AG09319 (cell line): ENCODE measurements at regions not wholly inside any gene's neighbourhood (a gene's known extent, or its start where the extent isn't known, plus 50 kb on each side); places are given as distances from the start of the nearest gene placed in this dataset.
"Not testable (repeated sequence)": the region's sequence is repeated elsewhere in the genome, so short reads cannot be mapped to it uniquely, and the experiment has no call there.

Source experiments
- DNase-seq: peaks from one replicate; pipeline ENCODE4 v3.0.0-alpha.2; 2010; ENCODE audit warnings: low read depth; ENCODE audit errors: extremely low read depth

GRCh38 chr2:87674729-87675128 is 73.2 kb upstream of the PLGLB2 start:
- not testable (repeated sequence) for DNase-seq

GRCh38 chr2:87675487-87675886 is 72.4 kb upstream of the PLGLB2 start:
- DNase-seq = not testable (repeated sequence)

DNA sequence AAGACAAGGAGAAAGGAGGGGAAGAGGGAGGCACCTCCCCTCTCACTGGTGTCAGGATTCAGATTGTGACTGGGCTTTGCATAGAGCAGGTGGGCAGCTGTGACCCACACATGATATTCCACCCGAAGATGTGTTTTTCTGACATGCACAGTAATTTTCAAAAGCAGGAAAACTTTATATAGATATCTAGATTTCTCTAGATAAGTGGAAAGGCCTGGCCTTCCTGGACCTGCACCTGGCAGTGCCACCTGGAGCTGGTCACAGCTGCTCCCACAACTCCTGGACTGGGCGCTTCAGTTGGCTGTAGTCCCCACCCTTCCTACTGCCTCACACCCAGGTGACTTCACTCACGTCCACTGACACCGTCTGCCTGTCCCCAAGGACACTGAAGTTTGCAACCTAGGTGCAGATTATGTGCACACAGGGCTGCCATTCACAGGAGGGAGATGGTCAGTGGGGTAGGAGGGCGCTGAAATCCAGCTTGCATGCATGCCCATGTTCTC is 70.4 kb upstream of the PLGLB2 start:
- not testable (repeated sequence) for DNase-seq

DNA sequence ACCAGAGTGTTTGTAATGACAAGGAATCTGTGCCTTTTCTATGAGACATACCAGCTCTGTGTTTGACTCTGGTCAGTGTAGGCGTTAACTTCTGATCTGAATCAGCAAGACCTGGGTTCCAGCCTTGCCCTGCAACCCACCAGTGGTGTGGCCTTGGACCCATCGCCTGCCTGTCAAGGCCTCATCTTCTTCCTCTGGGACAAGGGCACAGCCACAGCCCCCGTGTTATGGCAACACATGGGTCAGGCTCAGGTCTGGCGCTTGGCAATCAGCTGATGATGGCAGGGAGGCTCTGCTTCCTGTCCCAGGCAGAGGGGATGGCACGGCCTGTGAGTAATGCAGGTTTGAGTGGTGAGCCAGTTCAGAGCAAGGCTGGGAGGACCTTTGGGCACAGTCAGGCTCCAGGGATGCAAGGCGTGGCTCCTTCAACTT is 69.1 kb upstream of the PLGLB2 start:
- not testable (repeated sequence) for DNase-seq

- not testable (repeated sequence) for DNase-seq
These were observed 67.9 kb upstream of the PLGLB2 start for GRCh38 chr2:87679950-87680349.

DNA sequence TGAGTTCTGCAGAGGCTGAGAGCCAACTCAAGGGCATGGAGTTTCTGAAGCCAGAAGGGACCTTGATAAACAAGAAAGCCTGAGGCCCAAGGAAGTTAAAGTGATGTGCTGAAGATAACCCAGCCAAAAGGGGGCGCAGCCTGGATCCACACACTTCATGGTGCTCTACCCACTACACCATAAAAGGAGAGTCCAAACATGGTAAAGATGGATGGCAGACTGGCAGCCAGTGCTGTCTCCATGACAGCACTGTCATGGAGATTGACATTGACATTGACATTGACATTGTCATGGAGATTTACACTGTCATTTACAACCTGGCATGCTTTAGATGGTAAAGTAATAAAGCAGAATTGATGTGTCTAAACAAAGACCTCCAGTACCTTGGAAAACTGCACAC is 67.2 kb upstream of the PLGLB2 start:
- not testable (repeated sequence) for DNase-seq

GRCh38 chr2:87683451-87683850 is 64.4 kb upstream of the PLGLB2 start:
- not testable (repeated sequence) for DNase-seq

DNA sequence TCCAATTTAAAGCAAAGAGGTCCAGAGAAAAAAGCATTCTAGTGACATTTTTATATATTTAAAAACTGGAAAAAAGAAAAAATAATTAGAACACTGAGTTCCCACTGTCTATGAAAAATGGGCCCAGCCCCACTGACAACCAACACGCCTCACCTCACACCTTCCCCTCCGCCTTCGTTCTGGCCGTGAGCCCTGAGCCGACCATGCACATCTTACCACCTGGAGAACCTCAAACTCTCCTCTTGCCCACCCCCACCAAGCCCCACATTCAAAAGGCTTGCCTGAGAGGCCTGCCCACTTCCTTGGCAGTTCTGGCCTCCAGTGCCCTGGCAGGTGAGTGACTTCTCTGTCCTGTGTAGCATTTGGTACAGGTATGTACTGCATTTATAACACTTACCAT is 63.9 kb upstream of the PLGLB2 start:
- not testable (repeated sequence) for DNase-seq

DNA sequence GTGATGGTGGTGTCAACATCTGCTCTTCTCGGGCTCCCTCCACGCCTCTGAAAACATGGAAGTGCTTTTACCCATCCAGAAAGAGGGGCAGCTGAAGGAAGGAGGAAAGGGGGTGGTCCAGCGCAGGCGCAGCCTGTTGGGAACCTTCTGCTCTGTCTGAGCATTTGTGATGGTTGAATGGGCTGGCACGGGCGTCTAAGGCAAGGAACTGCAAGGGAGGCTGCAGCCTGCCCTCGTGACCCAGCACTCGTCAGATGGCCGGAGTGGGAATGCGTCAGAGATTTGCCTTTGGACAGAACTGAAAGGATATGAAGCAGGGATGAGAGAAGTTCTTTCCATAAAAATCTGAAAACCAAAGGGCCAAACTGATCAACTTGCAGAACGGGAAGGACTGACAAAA is 62.3 kb upstream of the PLGLB2 start:
- DNase-seq = not testable (repeated sequence)

- DNase-seq = not testable (repeated sequence)
These were observed 60.9 kb upstream of the PLGLB2 start for GRCh38 chr2:87686873-87687549.

DNA sequence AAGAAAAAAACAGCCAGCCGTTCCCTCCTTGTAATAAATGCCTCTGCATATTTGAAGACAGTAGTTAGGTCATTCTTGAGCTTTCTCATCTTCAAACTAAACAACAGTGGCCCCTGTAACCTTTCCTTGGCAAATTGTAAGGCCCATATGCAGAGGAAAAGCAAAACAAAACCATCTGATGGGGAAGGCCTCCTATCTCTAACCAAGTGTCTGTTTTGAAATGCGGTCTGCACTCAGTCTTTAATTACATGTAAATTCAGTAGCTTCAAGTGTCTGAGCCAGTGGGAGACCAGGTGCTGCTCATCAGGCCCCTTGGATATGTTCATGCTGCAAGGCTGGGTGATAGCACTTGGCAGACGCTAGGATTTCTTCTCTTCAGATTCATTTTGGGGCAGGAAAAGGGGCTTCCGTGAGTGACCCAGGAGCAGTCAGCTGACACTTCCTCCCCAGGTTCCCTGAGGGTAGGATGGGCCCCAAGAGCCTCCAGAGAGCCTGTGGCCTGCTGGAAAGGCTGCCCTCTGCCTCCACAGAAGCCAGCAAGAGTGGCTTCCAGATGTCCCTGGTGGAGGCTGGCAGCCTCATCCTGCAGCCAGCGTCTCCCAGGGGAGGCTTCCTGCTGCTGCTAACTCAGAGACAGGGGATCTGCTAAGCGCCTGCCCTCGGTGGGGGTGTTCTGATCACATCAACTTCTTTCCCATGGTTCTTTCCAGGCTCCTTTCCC is 60.2 kb upstream of the PLGLB2 start:
- not testable (repeated sequence) for DNase-seq

- not testable (repeated sequence) for DNase-seq
These were observed 55.8 kb upstream of the PLGLB2 start for GRCh38 chr2:87691899-87692592.

DNA sequence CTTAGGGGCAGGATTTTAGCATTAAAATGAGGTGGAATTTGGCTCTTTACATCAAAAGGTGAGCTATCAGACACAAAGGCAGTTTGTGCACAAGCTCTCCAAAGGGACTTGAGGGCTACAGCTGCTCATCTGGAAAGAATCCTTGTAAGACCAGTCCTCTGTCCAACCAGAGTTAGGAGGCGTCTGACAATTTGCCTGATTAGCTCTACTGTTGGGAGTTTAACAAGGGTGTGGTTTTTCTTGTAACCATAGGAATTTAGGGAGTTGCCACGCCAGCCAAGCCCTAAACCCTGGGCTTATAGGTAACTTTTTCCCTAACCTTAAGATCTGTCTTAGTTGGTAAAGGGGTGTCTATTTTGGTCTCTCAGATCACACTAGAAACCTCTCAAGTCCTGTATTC is 55.0 kb upstream of the PLGLB2 start:
- DNase-seq = not testable (repeated sequence)

DNA sequence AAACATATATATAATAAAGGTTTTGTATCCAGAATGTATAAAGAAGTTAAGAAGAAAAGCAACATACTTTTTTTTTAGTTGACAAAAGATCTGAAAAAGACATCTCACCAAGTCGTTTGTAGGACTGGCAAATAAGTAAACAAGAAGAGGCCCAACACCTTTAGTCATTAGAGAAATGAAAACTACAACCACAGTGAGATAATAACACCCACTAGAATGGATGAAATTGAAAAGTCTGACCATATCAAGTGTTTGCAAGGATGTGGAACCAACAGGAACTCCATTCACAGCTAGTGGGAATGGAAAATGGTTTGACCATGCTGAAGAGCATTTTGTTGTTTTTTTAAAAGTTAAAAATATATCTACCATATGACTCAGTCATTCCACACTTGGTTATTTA is 54.0 kb upstream of the PLGLB2 start:
- not testable (repeated sequence) for DNase-seq

DNA sequence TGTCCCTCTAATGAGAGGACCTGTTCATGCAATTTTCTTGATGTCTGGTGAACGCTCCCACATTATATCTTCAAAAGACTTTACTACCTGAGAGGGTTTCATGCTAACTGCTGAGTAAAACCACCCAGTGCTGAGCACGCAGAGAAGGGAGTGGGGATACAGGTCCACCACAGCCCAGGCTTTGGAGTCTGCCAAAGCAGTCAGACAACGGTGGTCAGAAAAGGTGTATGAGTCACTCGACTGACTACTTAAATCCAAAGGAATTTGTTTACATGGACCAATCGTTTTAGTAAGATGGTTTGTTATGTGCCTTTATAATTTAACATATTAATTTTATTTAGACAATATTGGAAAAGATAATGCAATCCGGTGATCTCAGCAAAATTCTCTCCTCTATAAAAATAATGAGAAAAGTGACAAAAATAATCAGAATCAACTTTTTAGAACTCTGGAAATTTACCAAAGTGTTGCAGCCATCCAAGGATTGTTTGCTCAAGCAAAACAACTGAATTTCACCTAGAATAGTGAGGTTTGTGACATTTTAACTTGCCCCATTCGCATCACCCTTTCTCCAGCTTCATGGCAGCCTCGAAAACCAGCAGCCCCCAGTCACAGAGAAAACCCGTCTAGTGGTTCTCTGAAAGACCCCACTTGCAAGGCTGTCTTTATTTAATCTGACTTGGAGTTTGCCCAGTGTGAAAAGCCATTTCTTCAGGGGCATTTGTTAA is 52.1 kb upstream of the PLGLB2 start:
- not testable (repeated sequence) for DNase-seq
